ENCODE measurements at regions not wholly inside any gene's neighbourhood (a gene's known extent, or its start where the extent isn't known, plus 50 kb on each side); places are given as distances from the start of the nearest gene placed in this dataset.

DNA sequence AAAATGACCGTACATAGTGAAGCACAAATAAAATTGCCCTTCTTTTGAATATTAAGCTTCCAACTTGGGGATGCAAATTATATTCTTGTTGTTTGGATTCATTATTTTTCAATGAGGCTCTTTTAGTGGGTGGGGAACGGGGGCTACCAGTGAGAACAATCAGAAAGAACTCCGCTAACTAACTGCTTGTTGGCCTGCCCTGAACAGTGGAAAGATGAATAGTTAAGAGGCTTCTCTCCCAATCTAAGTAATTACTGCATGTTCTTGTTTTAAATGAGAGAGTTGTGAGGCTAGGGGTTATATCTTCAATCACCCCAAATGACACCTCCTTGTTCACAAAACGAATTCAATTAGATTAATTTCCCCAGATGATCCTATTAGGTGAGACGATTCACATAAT is 322.0 kb downstream of the FAT3 start:
- TF ChIP-seq, protein P1, sequence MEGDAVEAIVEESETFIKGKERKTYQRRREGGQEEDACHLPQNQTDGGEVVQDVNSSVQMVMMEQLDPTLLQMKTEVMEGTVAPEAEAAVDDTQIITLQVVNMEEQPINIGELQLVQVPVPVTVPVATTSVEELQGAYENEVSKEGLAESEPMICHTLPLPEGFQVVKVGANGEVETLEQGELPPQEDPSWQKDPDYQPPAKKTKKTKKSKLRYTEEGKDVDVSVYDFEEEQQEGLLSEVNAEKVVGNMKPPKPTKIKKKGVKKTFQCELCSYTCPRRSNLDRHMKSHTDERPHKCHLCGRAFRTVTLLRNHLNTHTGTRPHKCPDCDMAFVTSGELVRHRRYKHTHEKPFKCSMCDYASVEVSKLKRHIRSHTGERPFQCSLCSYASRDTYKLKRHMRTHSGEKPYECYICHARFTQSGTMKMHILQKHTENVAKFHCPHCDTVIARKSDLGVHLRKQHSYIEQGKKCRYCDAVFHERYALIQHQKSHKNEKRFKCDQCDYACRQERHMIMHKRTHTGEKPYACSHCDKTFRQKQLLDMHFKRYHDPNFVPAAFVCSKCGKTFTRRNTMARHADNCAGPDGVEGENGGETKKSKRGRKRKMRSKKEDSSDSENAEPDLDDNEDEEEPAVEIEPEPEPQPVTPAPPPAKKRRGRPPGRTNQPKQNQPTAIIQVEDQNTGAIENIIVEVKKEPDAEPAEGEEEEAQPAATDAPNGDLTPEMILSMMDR (conservative IDR thresholded peaks at IDR 0.05 in 1 of 2, IDR thresholded peaks at IDR 0.05 in 1 of 2; ENCODE audit: low read depth in 1 of 2, low read length in 2 of 2) = no peak
- no peak for TF ChIP-seq EZH2 (IDR thresholded peaks at IDR 0.05; ENCODE audit: low read length, missing control alignments)
